Kidney (tissue), 13 donors: ENCODE measurements at regions not wholly inside any gene's neighbourhood (a gene's known extent, or its start where the extent isn't known, plus 50 kb on each side); places are given as distances from the start of the nearest gene placed in this dataset.

ENCODE experiments used
- DNase-seq, 5 donors: peaks; one replicate each; pipeline ENCODE4 v3.0.0-alpha.2; 2013 to 2020
- FAIRE-seq: peaks from 2 replicates; lab custom pipeline; 2012; peaks lifted over from hg19 to GRCh38; lab: Jason Lieb, UNC
- H3K27ac ChIP-seq, 2 donors: one replicate each; pipeline ENCODE4 v1.7.0; 2013; ENCODE audit warnings: low read depth in 2 of 2, low read length in 2 of 2, inconsistent platforms in 1 of 2
- H3K27me3 ChIP-seq: one replicate; pipeline ENCODE4 v1.7.1; 2013; ENCODE audit warnings: low read length, inconsistent platforms; ENCODE audit not compliant: control insufficient read depth, insufficient read depth
- H3K36me3 ChIP-seq, 3 donors: one replicate each; pipeline versions ENCODE4 v1.7.0 to v1.7.1; 2013; ENCODE audit warnings: low read length in 3 of 3, control low read depth in 1 of 3, inconsistent platforms in 1 of 3; ENCODE audit not compliant: insufficient read depth in 3 of 3, control insufficient read depth in 2 of 3
- H3K4me1 ChIP-seq, 3 donors: one replicate each; pipeline versions ENCODE4 v1.7.0 to v1.7.1; 2013; ENCODE audit warnings: low read length in 3 of 3, inconsistent platforms in 1 of 3, low read depth in 1 of 3; ENCODE audit not compliant: control insufficient read depth in 2 of 3, insufficient read depth in 2 of 3
- H3K4me3 ChIP-seq, 3 donors: one replicate each; pipeline versions ENCODE4 v1.7.0 to v1.8.1; 2013; ENCODE audit warnings: low read length in 3 of 3, control low read depth in 1 of 3, inconsistent platforms in 1 of 3
- H3K9ac ChIP-seq, 3 donors: one replicate each; pipeline versions ENCODE4 v1.7.0 to v1.7.1; 2013; ENCODE audit warnings: low read length in 3 of 3, control low read depth in 1 of 3, inconsistent platforms in 1 of 3
- H3K9me3 ChIP-seq, 3 donors: one replicate each; pipeline versions ENCODE4 v1.7.0 to v1.7.1; 2013; ENCODE audit warnings: low read length in 3 of 3, control low read depth in 1 of 3, inconsistent platforms in 1 of 3; ENCODE audit not compliant: control insufficient read depth in 2 of 3, insufficient read depth in 1 of 3
- intact Hi-C: fragments of 100-400 bp; cut with DNase I; formaldehyde crosslinking; loops from one replicate; pipeline ENCODE4 v1.11.1; 2022
- TF ChIP-seq, protein P1 (sequence below): IDR thresholded peaks from 3 replicates; pipeline ENCODE4 v1.5.1; 2012; ENCODE audit warnings: mild to moderate bottlenecking, moderate library complexity, borderline replicate concordance; ENCODE audit not compliant: insufficient read depth; ENCODE audit errors: extremely low read depth
- donor health status: control.
- donor health status: control.
- donor health status: control.
- donor health status: control.
- donor health status: control.
- donor health status: DM: yes; HTN: yes; CAD: no.
- donor health status: Normal renal cell carcinoma (clear cell type).

DNA sequence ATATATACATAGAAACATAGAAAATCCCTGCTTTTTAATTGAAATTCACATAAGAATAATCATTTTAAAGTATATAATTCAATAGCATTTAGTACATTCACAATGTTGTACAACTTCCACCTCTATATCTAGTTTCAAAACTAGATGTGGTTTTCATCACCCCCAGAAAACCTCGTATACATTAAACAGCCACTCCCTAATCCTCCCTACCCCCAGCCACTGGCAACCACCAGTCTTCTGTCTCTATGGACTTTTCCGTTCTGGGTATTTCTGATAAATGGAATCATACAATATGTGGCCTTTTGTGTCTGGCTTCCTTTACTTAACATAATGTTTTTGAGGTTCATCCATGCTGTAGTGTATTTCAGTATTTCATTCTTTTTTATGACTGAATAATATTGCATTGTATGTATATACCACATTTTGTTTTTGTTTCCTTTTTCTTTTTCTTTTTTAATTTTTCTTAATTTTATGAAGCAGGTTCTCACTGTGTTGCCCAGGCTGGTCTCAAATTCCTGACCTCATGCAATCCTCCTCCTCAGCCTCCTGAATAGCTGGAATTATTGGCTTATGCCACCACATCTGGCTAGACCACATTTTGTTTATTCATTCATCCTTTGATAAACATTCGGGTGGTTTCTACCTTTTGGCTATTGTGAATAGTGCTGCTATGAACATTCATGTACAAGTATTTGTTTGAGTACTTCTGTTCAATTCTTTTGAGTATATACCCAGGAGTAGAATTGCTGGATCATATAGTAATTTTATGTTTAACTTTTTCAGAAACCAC is 50.6 kb upstream of the RNF152 start:
- DNase-seq, result no peak
- no peaks in the 10 kb centered on the region for H3K27me3 ChIP-seq
- no peak overlapping the region for H3K4me3 ChIP-seq
- no peaks in the 10 kb centered on the region for H3K36me3 ChIP-seq
- TF ChIP-seq, protein P1, sequence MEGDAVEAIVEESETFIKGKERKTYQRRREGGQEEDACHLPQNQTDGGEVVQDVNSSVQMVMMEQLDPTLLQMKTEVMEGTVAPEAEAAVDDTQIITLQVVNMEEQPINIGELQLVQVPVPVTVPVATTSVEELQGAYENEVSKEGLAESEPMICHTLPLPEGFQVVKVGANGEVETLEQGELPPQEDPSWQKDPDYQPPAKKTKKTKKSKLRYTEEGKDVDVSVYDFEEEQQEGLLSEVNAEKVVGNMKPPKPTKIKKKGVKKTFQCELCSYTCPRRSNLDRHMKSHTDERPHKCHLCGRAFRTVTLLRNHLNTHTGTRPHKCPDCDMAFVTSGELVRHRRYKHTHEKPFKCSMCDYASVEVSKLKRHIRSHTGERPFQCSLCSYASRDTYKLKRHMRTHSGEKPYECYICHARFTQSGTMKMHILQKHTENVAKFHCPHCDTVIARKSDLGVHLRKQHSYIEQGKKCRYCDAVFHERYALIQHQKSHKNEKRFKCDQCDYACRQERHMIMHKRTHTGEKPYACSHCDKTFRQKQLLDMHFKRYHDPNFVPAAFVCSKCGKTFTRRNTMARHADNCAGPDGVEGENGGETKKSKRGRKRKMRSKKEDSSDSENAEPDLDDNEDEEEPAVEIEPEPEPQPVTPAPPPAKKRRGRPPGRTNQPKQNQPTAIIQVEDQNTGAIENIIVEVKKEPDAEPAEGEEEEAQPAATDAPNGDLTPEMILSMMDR, result no peak
- H3K9me3 ChIP-seq, result no peaks in the 10 kb centered on the region
- intact Hi-C loops, result no loop called here
- H3K27ac ChIP-seq, result no peak overlapping the region
- H3K4me1 ChIP-seq, result no peaks in the 10 kb centered on the region
- no peak for FAIRE-seq
- H3K9ac ChIP-seq, result no peak overlapping the region
